BJ (cell line): ENCODE measurements at regions not wholly inside any gene's neighbourhood (a gene's known extent, or its start where the extent isn't known, plus 50 kb on each side); places are given as distances from the start of the nearest gene placed in this dataset.

ENCODE experiments used
- CTCF ChIA-PET: fragments of 350-600 bp; formaldehyde crosslinking; extraction: SDS; loops from one replicate; lab custom pipeline; 2021; ENCODE audit warnings: antibody characterized with exemption, inconsistent platforms; lab: Yijun Ruan, JAX
- POLR2A ChIA-PET: fragments of 300-600 bp; sonication (Branson Sonifier 250); formaldehyde crosslinking; extraction: SDS; loops from one replicate; lab custom pipeline; 2021; ENCODE audit warnings: antibody characterized with exemption; lab: Charles Lee
- DNase-seq: peaks from one replicate; pipeline ENCODE4 v3.0.0-alpha.2; 2011; ENCODE audit warnings: low read depth
- H3K27me3 ChIP-seq: 2 replicates; pipeline ENCODE4 v1.6.0; 2011; ENCODE audit warnings: low read length; ENCODE audit not compliant: control insufficient read depth, insufficient read depth
- H3K36me3 ChIP-seq: 2 replicates; pipeline ENCODE4 v1.5.1; 2011; ENCODE audit warnings: low read length; ENCODE audit not compliant: control insufficient read depth, insufficient read depth
- H3K4me3 ChIP-seq: 2 replicates; pipeline ENCODE4 v1.5.1; 2011; ENCODE audit warnings: low read depth, mild to moderate bottlenecking, control low read depth, low read length
- TF ChIP-seq, protein P1 (sequence below): IDR thresholded peaks from 2 replicates; pipeline ENCODE4 v1.5.1; 2011; ENCODE audit warnings: low read depth, mild to moderate bottlenecking, control low read depth, inconsistent platforms, low read length, moderate library complexity; ENCODE audit not compliant: insufficient read depth

DNA sequence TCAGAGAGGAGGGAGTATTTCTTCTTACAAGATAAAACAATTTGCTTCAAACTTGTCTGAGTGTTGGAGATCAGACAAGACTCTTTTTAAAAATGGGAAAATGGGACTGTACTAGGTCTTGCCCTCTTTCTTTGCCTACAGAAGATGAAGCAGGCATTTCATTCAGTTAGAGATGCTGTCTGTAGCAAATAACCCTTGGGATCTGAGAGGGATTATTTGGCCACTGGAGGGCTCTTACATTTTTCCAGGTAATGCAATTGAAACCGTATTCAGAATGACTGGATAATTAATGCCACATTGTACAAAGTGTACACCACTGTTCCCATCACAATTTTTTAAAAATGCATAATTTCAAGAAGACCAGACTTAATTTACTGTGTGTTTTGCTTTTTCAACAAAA, 258.5 kb upstream of the KIRREL3 start:
- no peak for DNase-seq
- TF ChIP-seq, protein P1, sequence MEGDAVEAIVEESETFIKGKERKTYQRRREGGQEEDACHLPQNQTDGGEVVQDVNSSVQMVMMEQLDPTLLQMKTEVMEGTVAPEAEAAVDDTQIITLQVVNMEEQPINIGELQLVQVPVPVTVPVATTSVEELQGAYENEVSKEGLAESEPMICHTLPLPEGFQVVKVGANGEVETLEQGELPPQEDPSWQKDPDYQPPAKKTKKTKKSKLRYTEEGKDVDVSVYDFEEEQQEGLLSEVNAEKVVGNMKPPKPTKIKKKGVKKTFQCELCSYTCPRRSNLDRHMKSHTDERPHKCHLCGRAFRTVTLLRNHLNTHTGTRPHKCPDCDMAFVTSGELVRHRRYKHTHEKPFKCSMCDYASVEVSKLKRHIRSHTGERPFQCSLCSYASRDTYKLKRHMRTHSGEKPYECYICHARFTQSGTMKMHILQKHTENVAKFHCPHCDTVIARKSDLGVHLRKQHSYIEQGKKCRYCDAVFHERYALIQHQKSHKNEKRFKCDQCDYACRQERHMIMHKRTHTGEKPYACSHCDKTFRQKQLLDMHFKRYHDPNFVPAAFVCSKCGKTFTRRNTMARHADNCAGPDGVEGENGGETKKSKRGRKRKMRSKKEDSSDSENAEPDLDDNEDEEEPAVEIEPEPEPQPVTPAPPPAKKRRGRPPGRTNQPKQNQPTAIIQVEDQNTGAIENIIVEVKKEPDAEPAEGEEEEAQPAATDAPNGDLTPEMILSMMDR = no peak
- ChIA-PET POLR2A (no interaction called here), CTCF (no interaction called here)
- Histone ChIP-seq H3K27me3 (no peaks in the 10 kb centered on the region; the same call in 1 of the 2 replicates), H3K36me3 (no peaks in the 10 kb centered on the region), H3K4me3 (no peak overlapping the region)

DNA sequence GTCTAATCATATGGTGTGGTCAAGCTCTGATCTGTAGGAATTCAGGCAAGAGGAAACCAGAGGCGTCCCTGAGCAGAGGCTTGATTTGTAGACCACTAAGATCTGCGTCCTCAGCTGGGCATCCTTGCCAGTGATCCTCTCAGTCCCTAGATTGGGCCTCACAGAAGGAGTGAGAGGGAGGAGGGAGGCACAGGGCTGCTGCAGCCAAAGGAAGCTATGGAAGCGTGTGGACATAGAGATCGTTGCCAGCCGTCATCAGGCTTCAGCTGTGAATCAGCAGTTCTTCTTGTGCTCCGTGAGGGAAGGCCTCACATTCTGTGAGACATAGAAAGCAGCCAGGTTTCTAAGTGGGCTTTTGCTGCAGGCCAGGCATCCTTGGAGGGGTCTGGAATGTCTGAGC, 254.6 kb upstream of the KIRREL3 start:
- Histone ChIP-seq H3K27me3 (no peaks in the 10 kb centered on the region), H3K36me3 (no peaks in the 10 kb centered on the region), H3K4me3 (no peak overlapping the region)
- TF ChIP-seq, protein P1 = no peak
- CTCF ChIA-PET = no interaction called here
- no peak for DNase-seq
- POLR2A ChIA-PET = no interaction called here

DNA sequence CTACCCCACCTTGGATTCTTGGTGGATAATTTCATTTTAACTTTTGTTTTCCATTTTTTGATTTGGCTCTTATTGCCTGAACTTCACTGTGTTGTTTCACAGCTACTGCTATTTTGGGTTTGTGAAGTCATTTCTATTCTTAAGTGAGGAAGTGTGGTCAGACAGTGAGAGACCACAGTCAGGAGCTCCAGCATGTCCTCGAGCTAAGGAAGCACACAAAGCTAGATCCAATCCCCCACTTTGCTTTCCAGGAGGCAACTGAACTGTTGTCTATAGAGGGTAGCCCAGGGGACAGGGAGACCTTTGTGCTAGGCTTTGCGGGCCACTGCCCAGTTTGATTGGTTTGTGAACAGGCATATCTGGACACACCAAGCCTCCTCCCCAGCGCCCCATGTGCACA, 251.8 kb upstream of the KIRREL3 start:
- ChIA-PET POLR2A (no interaction called here), CTCF (no interaction called here)
- H3K36me3 ChIP-seq = no peaks in the 10 kb centered on the region
- peaks cover 2% of the 10 kb centered on the region; the same call in 1 of the 2 replicates for H3K27me3 ChIP-seq
- H3K4me3 ChIP-seq = no peak overlapping the region
- TF ChIP-seq, protein P1 = no peak
- no peak for DNase-seq

DNA sequence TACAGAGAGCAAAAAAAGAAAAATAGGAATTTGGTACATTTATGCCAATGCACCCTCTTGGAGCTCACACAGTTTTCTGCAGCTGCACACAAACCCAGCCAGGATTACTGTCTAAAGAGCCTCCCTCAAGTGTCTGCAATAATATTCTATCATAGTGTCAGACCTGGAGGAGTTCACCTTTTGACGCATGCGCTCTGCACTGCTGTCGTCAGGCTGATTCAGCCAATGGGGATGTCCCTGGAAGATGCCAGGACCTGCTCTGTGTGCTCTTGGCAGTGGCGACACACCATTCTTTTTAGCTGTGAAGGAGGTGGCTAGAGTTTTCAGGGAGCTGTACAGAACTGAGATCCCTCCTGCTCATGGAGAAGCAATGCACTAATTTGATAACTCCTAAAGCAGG, 249.0 kb upstream of the KIRREL3 start:
- ChIA-PET POLR2A (no interaction called here), CTCF (no interaction called here)
- TF ChIP-seq, protein P1 = no peak
- DNase-seq = no peak
- no peak overlapping the region for H3K4me3 ChIP-seq
- peaks cover 2% of the 10 kb centered on the region; the same call in 1 of the 2 replicates for H3K27me3 ChIP-seq
- no peaks in the 10 kb centered on the region for H3K36me3 ChIP-seq

DNA sequence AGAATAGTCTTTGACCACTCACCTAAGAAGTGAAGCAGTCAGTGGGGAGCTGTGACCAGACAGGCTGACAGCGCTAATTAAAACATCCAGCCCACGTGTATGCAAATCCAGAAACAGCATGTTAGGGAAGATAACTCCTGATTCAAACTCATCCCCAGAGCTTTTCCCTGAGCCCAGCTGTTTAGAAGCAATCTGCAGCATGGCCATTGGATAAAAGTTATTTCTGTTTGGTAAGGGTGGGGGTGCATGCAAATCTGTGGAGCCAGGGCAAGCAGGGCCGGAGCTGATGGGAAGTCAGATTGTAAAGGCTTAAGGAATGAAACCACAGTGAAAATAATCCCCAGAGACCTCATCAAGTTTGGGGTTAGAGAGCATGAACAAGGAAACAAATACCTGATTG, 247.9 kb upstream of the KIRREL3 start:
- Histone ChIP-seq H3K4me3 (no peak overlapping the region), H3K36me3 (no peaks in the 10 kb centered on the region), H3K27me3 (peaks cover 2% of the 10 kb centered on the region; the same call in 1 of the 2 replicates)
- ChIA-PET CTCF (no interaction called here), POLR2A (no interaction called here)
- TF ChIP-seq, protein P1 = no peak
- DNase-seq = no peak
